Inferior parietal cortex (tissue), 1 donor: ENCODE measurements at regions not wholly inside any gene's neighbourhood (a gene's known extent, or its start where the extent isn't known, plus 50 kb on each side); places are given as distances from the start of the nearest gene placed in this dataset.
"Not testable (repeated sequence)": the region's sequence is repeated elsewhere in the genome, so short reads cannot be mapped to it uniquely, and the experiment has no call there.

Source experiments
- DNase-seq: peaks from one replicate; pipeline ENCODE4 v3.0.0-alpha.2; 2016; ENCODE audit errors: extremely low spot score

- no peak for DNase-seq
Observed at GRCh38 chr7:92915348-92915747, 79.0 kb upstream of the CDK6 start.

GRCh38 chr7:92914645-92915044 lies 78.3 kb upstream of the CDK6 start:
- no peak for DNase-seq

- DNase-seq: no peak
Observed at GRCh38 chr7:92913849-92914248, 77.5 kb upstream of the CDK6 start.

DNA sequence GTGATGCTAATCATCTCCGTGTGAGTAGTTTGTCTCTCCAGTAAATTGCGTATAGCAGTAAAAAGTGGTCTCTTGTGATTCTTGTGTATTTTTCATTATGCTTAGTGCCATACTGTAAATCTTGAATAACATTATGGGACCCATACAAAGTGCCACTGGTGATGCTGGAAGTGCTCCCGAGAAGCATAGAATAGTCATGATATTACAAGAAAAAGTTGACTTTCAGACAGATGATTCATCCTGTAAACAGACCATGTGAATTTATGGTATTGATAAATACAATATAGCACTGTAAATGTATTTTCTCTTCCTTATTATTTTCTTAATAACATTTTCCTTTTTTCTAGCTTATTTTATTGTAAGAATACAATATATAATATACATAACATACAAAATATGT lies 74.6 kb upstream of the CDK6 start:
- no peak for DNase-seq

DNA sequence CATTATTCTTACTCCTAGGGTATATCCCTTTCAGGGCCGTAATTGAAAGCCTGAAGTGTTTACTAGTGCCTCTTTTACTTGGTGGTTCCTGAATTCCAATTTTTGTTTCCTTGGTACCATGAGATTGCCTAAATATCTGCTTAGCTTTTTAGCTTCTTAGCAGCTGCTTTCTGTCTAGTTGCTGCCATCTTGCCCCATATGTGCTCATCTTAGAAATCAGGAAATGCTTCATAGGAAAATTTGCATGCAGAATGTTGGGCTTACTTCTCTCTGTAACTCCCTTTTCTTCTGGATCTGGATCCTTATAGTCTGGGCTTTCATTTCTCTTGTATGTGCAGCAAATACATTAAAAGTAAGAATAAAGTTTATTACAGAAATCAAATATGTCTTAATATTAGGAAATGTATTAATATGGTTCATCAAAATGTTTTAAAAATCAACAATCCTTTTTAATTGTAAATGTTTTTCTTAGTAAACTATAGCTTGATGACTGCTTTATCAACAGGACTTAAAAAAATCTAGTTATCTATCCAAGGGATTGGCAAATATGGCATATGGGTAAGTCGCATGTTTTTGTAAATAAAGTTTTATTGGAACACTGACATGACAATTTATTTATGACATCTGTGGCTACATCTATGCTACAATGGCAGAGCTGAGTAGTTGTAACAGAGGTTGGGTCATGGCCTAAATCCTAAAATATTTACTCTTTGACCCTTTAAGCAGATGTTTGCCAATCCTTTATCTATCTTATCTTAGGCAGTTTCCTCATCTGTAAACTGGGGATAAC lies 73.5 kb upstream of the CDK6 start:
- no peak for DNase-seq

DNA sequence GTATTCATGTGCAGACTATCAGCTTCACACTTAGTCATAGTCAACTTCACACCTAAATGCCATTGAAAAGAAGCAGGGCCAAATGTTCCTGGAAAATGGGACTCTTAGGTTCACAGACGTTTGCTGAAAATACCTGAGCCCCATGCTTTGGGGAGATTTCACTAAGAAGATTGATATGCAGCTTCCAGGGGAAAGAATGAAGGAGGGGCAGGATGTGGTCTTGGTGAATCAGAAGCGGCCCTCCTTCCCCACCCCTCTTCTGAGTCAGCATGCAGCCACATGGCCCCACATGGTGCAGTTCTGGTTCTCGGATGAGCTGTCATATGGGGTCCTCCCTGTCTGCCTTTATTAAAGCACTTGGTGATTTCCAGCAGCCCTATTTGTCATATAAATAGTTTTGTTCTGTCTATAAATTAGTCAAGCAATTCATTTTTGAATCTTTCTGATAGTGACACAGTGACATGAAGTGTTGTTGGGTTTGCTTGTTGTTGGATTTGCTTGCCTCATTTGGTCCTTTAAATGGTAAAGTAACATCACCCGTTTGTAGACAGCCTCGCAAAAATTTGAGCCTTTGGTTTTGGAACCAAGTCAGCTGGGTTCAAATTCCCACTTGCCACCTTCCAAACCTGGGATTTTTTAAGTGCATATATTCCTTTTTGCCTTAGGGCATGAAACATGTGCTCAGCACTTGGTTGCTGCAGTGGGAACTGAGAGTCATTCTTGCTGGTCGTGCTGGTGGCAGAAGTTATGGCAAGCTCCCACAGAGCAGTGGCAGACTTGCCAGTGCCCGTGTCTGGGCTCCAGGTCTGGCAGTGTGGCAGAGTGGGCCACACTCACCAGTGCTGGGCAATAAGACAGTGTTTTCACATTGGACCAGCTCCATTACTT lies 68.1 kb upstream of the CDK6 start:
- DNase-seq: peak; percentile 13

GRCh38 chr7:92898798-92899197 lies 62.4 kb upstream of the CDK6 start:
- DNase-seq: no peak

DNA sequence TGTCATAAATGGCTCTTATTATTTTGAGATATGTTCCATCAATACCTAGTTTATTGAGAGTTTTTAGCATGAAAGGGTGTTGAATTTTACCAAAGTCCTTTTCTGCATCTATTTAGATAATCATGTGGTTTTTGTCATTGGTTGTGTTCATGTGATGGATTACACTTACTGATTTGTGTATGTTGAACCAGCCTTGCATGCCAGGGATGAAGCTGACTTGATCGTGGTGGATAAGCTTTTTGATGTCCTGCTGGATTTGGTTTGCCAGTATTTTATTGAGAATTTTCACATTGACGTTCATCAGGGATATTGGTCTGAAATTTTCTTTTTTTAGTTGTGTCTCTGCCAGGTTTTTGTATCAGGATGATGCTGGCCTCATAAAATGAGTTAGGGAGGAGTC lies 58.5 kb upstream of the CDK6 start:
- not testable (repeated sequence) for DNase-seq

GRCh38 chr7:92889081-92889480 lies 52.7 kb upstream of the CDK6 start:
- DNase-seq: no peak
